ENCODE measurements at regions not wholly inside any gene's neighbourhood (a gene's known extent, or its start where the extent isn't known, plus 50 kb on each side); places are given as distances from the start of the nearest gene placed in this dataset.

GRCh38 chr4:101415962-101416361, 68.6 kb upstream of the PPP3CA start:
- TF ChIP-seq POLR2A (IDR thresholded peaks at IDR 0.05) = no peak
- TF ChIP-seq POLR2AphosphoS5 (IDR thresholded peaks at IDR 0.05) = no peak
